H1 (cell line): ENCODE measurements at regions not wholly inside any gene's neighbourhood (a gene's known extent, or its start where the extent isn't known, plus 50 kb on each side); places are given as distances from the start of the nearest gene placed in this dataset.

Experiments used
- CTCF ChIA-PET: fragments of 300-600 bp; sonication (Branson Sonifier 250); formaldehyde crosslinking; loops from one replicate; lab custom pipeline; 2021; ENCODE audit not compliant: partially characterized antibody; lab: Charles Lee
- POLR2A ChIA-PET: fragments of 300-600 bp; sonication (Branson Sonifier 250); formaldehyde crosslinking; loops from one replicate; lab custom pipeline; 2021; ENCODE audit warnings: inconsistent platforms; ENCODE audit not compliant: partially characterized antibody; lab: Charles Lee
- DNase-seq, 2 experiments: peaks; one replicate each; pipeline versions ENCODE4 v3.0.0 to v3.0.0-alpha.2; 2010 to 2022; ENCODE audit warnings: low spot score in 2 of 2, low read depth in 1 of 2, mixed read lengths in 1 of 2
- FAIRE-seq: peaks from 2 replicates; lab custom pipeline; 2011; peaks lifted over from hg19 to GRCh38; lab: Jason Lieb, UNC
- H2AFZ ChIP-seq: 2 replicates; pipeline ENCODE4 v1.8.1; 2012; ENCODE audit warnings: low read length, inconsistent platforms
- H2AK5ac ChIP-seq: 2 replicates; pipeline ENCODE4 v1.6.1; 2013; ENCODE audit warnings: low read depth, low read length
- H2BK120ac ChIP-seq: replicated peaks from 2 replicates; pipeline ENCODE3; 2013; ENCODE audit warnings: low read depth, low read length, inconsistent platforms
- H2BK12ac ChIP-seq: 2 replicates; pipeline ENCODE4 v1.6.1; 2013; ENCODE audit warnings: low read depth, low read length
- H2BK15ac ChIP-seq: 2 replicates; pipeline ENCODE4 v1.6.1; 2013; ENCODE audit warnings: low read length
- H2BK20ac ChIP-seq: 2 replicates; pipeline ENCODE4 v1.6.1; 2013; ENCODE audit warnings: low read length
- H2BK5ac ChIP-seq: 2 replicates; pipeline ENCODE4 v1.6.1; 2013; ENCODE audit warnings: low read depth, low read length
- H3K14ac ChIP-seq: 2 replicates; pipeline ENCODE4 v1.6.1; 2013; ENCODE audit warnings: inconsistent platforms; ENCODE audit not compliant: insufficient read length
- H3K18ac ChIP-seq: 2 replicates; pipeline ENCODE4 v1.6.1; 2013; ENCODE audit warnings: low read length; ENCODE audit errors: extremely low read depth
- H3K23ac ChIP-seq: 2 replicates; pipeline ENCODE4 v1.6.1; 2013; ENCODE audit warnings: inconsistent platforms; ENCODE audit not compliant: insufficient read length
- H3K23me2 ChIP-seq: 2 replicates; pipeline ENCODE4 v1.6.1; 2013; ENCODE audit warnings: low read depth, low read length
- H3K27ac ChIP-seq: 2 replicates; pipeline ENCODE4 v1.6.1; 2011; ENCODE audit warnings: low read depth, low read length, inconsistent platforms
- H3K27me3 ChIP-seq, 4 experiments: replicated peaks in 1 of 4; 1 replicate in 1 of 4; 2 replicates in 3 of 4; pipeline versions ENCODE4 v1.6.1 to v1.8.1; 2011 to 2013; ENCODE audit warnings: low read length in 3 of 4, mild to moderate bottlenecking in 3 of 4, inconsistent platforms in 2 of 4, mixed read lengths in 2 of 4, moderate library complexity in 1 of 4; ENCODE audit not compliant: control insufficient read depth in 3 of 4, insufficient read depth in 3 of 4; ENCODE audit errors: extremely low read depth in 1 of 4
- H3K36me3 ChIP-seq, 4 experiments: 2 replicates each; pipeline versions ENCODE4 v1.6.1 to v1.8.1; 2011 to 2013; ENCODE audit warnings: mild to moderate bottlenecking in 4 of 4, low read length in 3 of 4, moderate library complexity in 2 of 4, control low read depth in 1 of 4, inconsistent platforms in 1 of 4; ENCODE audit not compliant: insufficient read depth in 4 of 4, control insufficient read depth in 2 of 4
- H3K4ac ChIP-seq: replicated peaks from 2 replicates; pipeline ENCODE3; 2013; ENCODE audit warnings: low read length, low read depth, mixed read lengths, inconsistent platforms; ENCODE audit not compliant: insufficient read length
- H3K4me1 ChIP-seq, 4 experiments: replicated peaks in 1 of 4; 1 replicate in 1 of 4; 2 replicates in 3 of 4; pipeline versions ENCODE4 v1.6.1 to v1.8.1; 2011 to 2013; ENCODE audit warnings: low read length in 3 of 4, inconsistent platforms in 2 of 4, mixed read lengths in 1 of 4; ENCODE audit not compliant: insufficient read depth in 4 of 4, control insufficient read depth in 3 of 4
- H3K4me2 ChIP-seq, 2 experiments: 2 replicates each; pipeline versions ENCODE4 v1.6.1 to v1.8.1; 2011 to 2013; ENCODE audit warnings: low read depth in 2 of 2, low read length in 2 of 2, control low read depth in 1 of 2, inconsistent platforms in 1 of 2, mild to moderate bottlenecking in 1 of 2; ENCODE audit not compliant: insufficient read depth in 1 of 2
- H3K4me3 ChIP-seq, 4 experiments: fragments of 200-600, 300-600 bp in 1 of 4; sonication (generic), shearing (Covaris generic), sonication (Bioruptor Twin) in 1 of 4; 2 replicates each; pipeline versions ENCODE4 v1.5.1 to v1.8.1; 2011 to 2016; ENCODE audit warnings: low read length in 4 of 4, low read depth in 3 of 4, control low read depth in 2 of 4, inconsistent platforms in 2 of 4, mild to moderate bottlenecking in 2 of 4, mixed read lengths in 1 of 4, moderate library complexity in 1 of 4; ENCODE audit not compliant: insufficient read depth in 2 of 4; ENCODE audit errors: extremely low read depth in 1 of 4
- H3K56ac ChIP-seq: replicated peaks from 2 replicates; pipeline ENCODE3; 2013; ENCODE audit warnings: low read depth, mild to moderate bottlenecking, mixed read lengths, low read length, inconsistent platforms; ENCODE audit not compliant: insufficient read length
- H3K79me1 ChIP-seq: 2 replicates; pipeline ENCODE4 v1.6.1; 2013; ENCODE audit warnings: low read depth, low read length, control low read depth
- H3K79me2 ChIP-seq, 2 experiments: 2 replicates each; pipeline versions ENCODE4 v1.6.1 to v1.8.1; 2012 to 2013; ENCODE audit warnings: low read length in 2 of 2, mild to moderate bottlenecking in 2 of 2, inconsistent platforms in 1 of 2; ENCODE audit not compliant: insufficient read depth in 2 of 2, control insufficient read depth in 1 of 2
- H3K9ac ChIP-seq, 4 experiments: replicated peaks in 1 of 4; 1 replicate in 1 of 4; 2 replicates in 3 of 4; pipeline versions ENCODE4 v1.6.1 to v1.8.1; 2011 to 2013; ENCODE audit warnings: low read depth in 3 of 4, low read length in 3 of 4, control low read depth in 2 of 4, mild to moderate bottlenecking in 2 of 4, moderate library complexity in 2 of 4, inconsistent platforms in 1 of 4; ENCODE audit errors: extremely low read depth in 1 of 4
- H3K9me3 ChIP-seq, 2 experiments: 2 replicates each; pipeline versions ENCODE4 v1.6.1 to v1.8.1; 2012 to 2013; ENCODE audit warnings: mild to moderate bottlenecking in 2 of 2, moderate library complexity in 2 of 2, control low read depth in 1 of 2, inconsistent platforms in 1 of 2, low read depth in 1 of 2, low read length in 1 of 2, mixed read lengths in 1 of 2; ENCODE audit not compliant: insufficient read depth in 2 of 2
- H4K20me1 ChIP-seq, 2 experiments: replicated peaks in 1 of 2; 2 replicates each; pipeline versions ENCODE3 to v1.8.1; 2011 to 2013; ENCODE audit warnings: inconsistent platforms in 2 of 2, low read length in 2 of 2, mild to moderate bottlenecking in 1 of 2; ENCODE audit not compliant: insufficient read depth in 2 of 2, control insufficient read depth in 1 of 2
- H4K5ac ChIP-seq: 2 replicates; pipeline ENCODE4 v1.6.1; 2013; ENCODE audit warnings: low read length, low read depth, mixed read lengths, inconsistent platforms; ENCODE audit not compliant: insufficient read length
- H4K8ac ChIP-seq: 2 replicates; pipeline ENCODE4 v1.8.0; 2013; ENCODE audit warnings: mild to moderate bottlenecking, moderate library complexity, low read length, inconsistent platforms; ENCODE audit not compliant: insufficient read depth; ENCODE audit errors: extremely low read depth
- H4K91ac ChIP-seq: replicated peaks from 2 replicates; pipeline ENCODE3; 2013; ENCODE audit warnings: low read length, mixed read lengths, inconsistent platforms; ENCODE audit not compliant: insufficient read length
- BCL11A ChIP-seq, 2 experiments: IDR thresholded peaks; one replicate each; pipeline ENCODE4 v1.6.1; 2011; ENCODE audit warnings: low read depth in 2 of 2, low read length in 2 of 2, mild to moderate bottlenecking in 2 of 2
- EP300 ChIP-seq, 2 experiments: IDR thresholded peaks; 1 replicate in 1 of 2; 2 replicates in 1 of 2; pipeline ENCODE4 v1.6.1; 2011 to 2012; ENCODE audit warnings: low read depth in 2 of 2, low read length in 2 of 2, mild to moderate bottlenecking in 2 of 2, borderline replicate concordance in 1 of 2, inconsistent platforms in 1 of 2, moderate library complexity in 1 of 2
- JUND ChIP-seq: IDR thresholded peaks from 2 replicates; pipeline ENCODE4 v1.6.1; 2011; ENCODE audit warnings: mild to moderate bottlenecking, improper control_type of control experiment, low read length
- POU5F1 ChIP-seq: IDR thresholded peaks from 2 replicates; pipeline ENCODE4 v1.6.1; 2011; ENCODE audit warnings: low read depth, mild to moderate bottlenecking, low read length, moderate library complexity
- WGBS, 2 experiments: shearing (Covaris generic) in 1 of 2; methylation state at CpG; one replicate each; pipeline versions ENCODE4 v1.1.6 to v1.1.7; 2013 to 2015; ENCODE audit warnings: low lambda C conversion rate in 2 of 2, mixed read lengths in 2 of 2, inconsistent platforms in 1 of 2, low coverage in 1 of 2, missing lambda C conversion rate in 1 of 2; ENCODE audit not compliant: insufficient replicate concordance in 2 of 2, insufficient coverage in 1 of 2, insufficient read length in 1 of 2; ENCODE audit errors: extremely low coverage in 1 of 2, missing lambda C conversion rate in 1 of 2; 5-methylcytosine and 5-hydroxymethylcytosine counted together

- Histone ChIP-seq H3K27me3 (no peaks in the 10 kb centered on the region), H2BK120ac (no peak overlapping the region), H2BK5ac (no peak overlapping the region), H3K36me3 (no peaks in the 10 kb centered on the region), H2AK5ac (no peak overlapping the region), H3K56ac (no peak overlapping the region), H3K79me1 (no peaks in the 10 kb centered on the region; the same call in 1 of the 2 replicates), H2BK12ac (no peak overlapping the region), H3K4me1 (no peaks in the 10 kb centered on the region; a peak in 1 of 7 replicates), H3K4ac (no peak overlapping the region), H3K14ac (no peak overlapping the region), H3K9me3 (no peaks in the 10 kb centered on the region), H3K23ac (no peak overlapping the region), H4K5ac (no peak overlapping the region), H3K79me2 (no peaks in the 10 kb centered on the region), H2BK20ac (no peak overlapping the region), H4K91ac (no peak overlapping the region), H2BK15ac (no peak overlapping the region), H3K27ac (no peak overlapping the region), H4K20me1 (no peaks in the 10 kb centered on the region), H3K4me2 (no peak overlapping the region), H3K4me3 (no peak overlapping the region), H2AFZ (no peak overlapping the region), H3K9ac (no peak overlapping the region), H3K23me2 (no peaks in the 10 kb centered on the region), H3K18ac (no peak overlapping the region), H4K8ac (no peak overlapping the region; the same call in 1 of the 2 replicates)
- DNase-seq (no peak), FAIRE-seq (no peak)
- WGBS, 2 experiments: 93% methylated on average over 31 of the region's 33 CpGs; no CpG with 5 or more reads in 1 of the 2 experiments
- TF ChIP-seq EP300 (IDR thresholded peaks at IDR 0.05; ENCODE audit: borderline replicate concordance in 1 of 2, low read depth in 2 of 2, low read length in 2 of 2) (no peak), JUND (no peak), BCL11A (IDR thresholded peaks at IDR 0.05; ENCODE audit: low read depth in 2 of 2, low read length in 2 of 2) (no peak), POU5F1 (no peak)
- ChIA-PET POLR2A (no interaction called here), CTCF (interaction anchor here (1.1 to 3.5 kb wide), 5 partner anchors 18 to 174 kb away, joined by 3 to 11 read pairs (median 4); no protein-coding TSS in a partner anchor)
Observed at GRCh38 chr14:104390941-104391901, 188.3 kb upstream of the C14orf180 start.
